HEK293T (cell line): ENCODE measurements at regions not wholly inside any gene's neighbourhood (a gene's known extent, or its start where the extent isn't known, plus 50 kb on each side); places are given as distances from the start of the nearest gene placed in this dataset.
"Not testable (repeated sequence)": the region's sequence is repeated elsewhere in the genome, so short reads cannot be mapped to it uniquely, and the experiment has no call there.

Experiments
- ELF4 ChIP-seq: fragments of 450-650 bp; IDR thresholded peaks from 2 replicates; pipeline ENCODE4 v1.6.1; 2017; ENCODE audit warnings: antibody characterized with exemption
- FOXM1 ChIP-seq: fragments of 450-650 bp; IDR thresholded peaks from 2 replicates; pipeline ENCODE4 v1.6.1; 2017; ENCODE audit warnings: mild to moderate bottlenecking, borderline replicate concordance
- HDGF ChIP-seq: fragments of 450-650 bp; IDR thresholded peaks from 2 replicates; pipeline ENCODE4 v1.6.1; 2017; ENCODE audit warnings: antibody characterized with exemption, borderline replicate concordance
- SP1 ChIP-seq: fragments of 450-650 bp; IDR thresholded peaks from 2 replicates; pipeline ENCODE4 v1.6.1; 2017
- TARDBP ChIP-seq: fragments of 450-650 bp; IDR thresholded peaks from 2 replicates; pipeline ENCODE4 v1.6.1; 2016

GRCh38 chr9:94438336-94438735 lies 109.9 kb upstream of the NUTM2F start:
- TF ChIP-seq HDGF, TARDBP, SP1, ELF4, FOXM1: not testable (repeated sequence)
